ENCODE measurements at regions not wholly inside any gene's neighbourhood (a gene's known extent, or its start where the extent isn't known, plus 50 kb on each side); places are given as distances from the start of the nearest gene placed in this dataset.

GRCh38 chr13:95438297-95438696 lies 114.2 kb upstream of the CLDN10 start (continued):
- no peak for TF ChIP-seq ZHX1 (conservative IDR thresholded peaks at IDR 0.05; ENCODE audit: low read length)
- 0 out of 2 replicates have a peak, but pooled peaks have one; percentile 80 for TF ChIP-seq FOXJ2 (tag; IDR thresholded peaks at IDR 0.05)
- peak; percentile 68; the same call in 1 of the 2 replicates for TF ChIP-seq PYGO2 (tag; IDR thresholded peaks at IDR 0.05)
- TF ChIP-seq ZNF699 (CRISPR knock-in tag; IDR thresholded peaks at IDR 0.05; ENCODE audit: insufficient replicate concordance), result no peak
- TF ChIP-seq SP1 (CRISPR knock-in tag; IDR thresholded peaks at IDR 0.05), result no peak
- TF ChIP-seq NFIC (IDR thresholded peaks at IDR 0.05), result peak; percentile 32; the same call in 1 of the 2 replicates
- no peak for TF ChIP-seq RNF2 (IDR thresholded peaks at IDR 0.05)
- peak; percentile 23 to 24; a peak in 2 of 4 replicates for TF ChIP-seq TRIM24 (IDR thresholded peaks at IDR 0.05)
- TF ChIP-seq KDM1A (IDR thresholded peaks at IDR 0.05), result peak; percentile 40 to 56; a peak in 2 of 4 replicates
- 0 out of 2 replicates have a peak, but pooled peaks have one; percentile 56 for TF ChIP-seq MTA3 (IDR thresholded peaks at IDR 0.05; ENCODE audit: borderline replicate concordance)
- peak in 1 of 2 experiments; percentile 87; a peak in 2 of 4 replicates for TF ChIP-seq RCOR1 (IDR thresholded peaks at IDR 0.05; ENCODE audit: borderline replicate concordance in 1 of 2, low read depth in 2 of 2, low read length in 2 of 2)
- peak; percentile 94 for TF ChIP-seq EP300 (IDR thresholded peaks at IDR 0.05; ENCODE audit: low read length)
- 0 out of 2 replicates have a peak, but pooled peaks have one; percentile 49 for TF ChIP-seq SMARCC2 (IDR thresholded peaks at IDR 0.05; ENCODE audit: low read depth)
- TF ChIP-seq ZMIZ1 (IDR thresholded peaks at IDR 0.05; ENCODE audit: low read depth in 2 of 2, low read length in 2 of 2), result 0 out of 4 replicates have a peak, but pooled peaks of 1 of the 2 experiments have one; percentile 22
- no peak for TF ChIP-seq ELK3 (CRISPR knock-in tag; IDR thresholded peaks at IDR 0.05)
- TF ChIP-seq ZC3H4 (CRISPR knock-in tag; IDR thresholded peaks at IDR 0.05; ENCODE audit: borderline replicate concordance), result no peak
- TF ChIP-seq ZC3H8 (IDR thresholded peaks at IDR 0.05), result no peak
- no peak for TF ChIP-seq ZNF766 (CRISPR knock-in tag; conservative IDR thresholded peaks at IDR 0.05)
- TF ChIP-seq ZNF3 (CRISPR knock-in tag; IDR thresholded peaks at IDR 0.05), result no peak
- no peak for TF ChIP-seq ZBTB12 (CRISPR knock-in tag; IDR thresholded peaks at IDR 0.05)
- TF ChIP-seq HDAC2 (IDR thresholded peaks at IDR 0.05), result 0 out of 2 replicates have a peak, but pooled peaks have one; percentile 36
- no peak for TF ChIP-seq NR2C2 (CRISPR knock-in tag; IDR thresholded peaks at IDR 0.05)
- TF ChIP-seq NR2C2 (tag; IDR thresholded peaks at IDR 0.05), result peak; percentile 43; the same call in 1 of the 2 replicates
